Renal pelvis (tissue), 1 donor: ENCODE measurements at regions not wholly inside any gene's neighbourhood (a gene's known extent, or its start where the extent isn't known, plus 50 kb on each side); places are given as distances from the start of the nearest gene placed in this dataset.
"Not testable (repeated sequence)": the region's sequence is repeated elsewhere in the genome, so short reads cannot be mapped to it uniquely, and the experiment has no call there.

ENCODE experiments used
- DNase-seq: peaks from one replicate; pipeline ENCODE4 v3.0.0-alpha.2; 2013

DNA sequence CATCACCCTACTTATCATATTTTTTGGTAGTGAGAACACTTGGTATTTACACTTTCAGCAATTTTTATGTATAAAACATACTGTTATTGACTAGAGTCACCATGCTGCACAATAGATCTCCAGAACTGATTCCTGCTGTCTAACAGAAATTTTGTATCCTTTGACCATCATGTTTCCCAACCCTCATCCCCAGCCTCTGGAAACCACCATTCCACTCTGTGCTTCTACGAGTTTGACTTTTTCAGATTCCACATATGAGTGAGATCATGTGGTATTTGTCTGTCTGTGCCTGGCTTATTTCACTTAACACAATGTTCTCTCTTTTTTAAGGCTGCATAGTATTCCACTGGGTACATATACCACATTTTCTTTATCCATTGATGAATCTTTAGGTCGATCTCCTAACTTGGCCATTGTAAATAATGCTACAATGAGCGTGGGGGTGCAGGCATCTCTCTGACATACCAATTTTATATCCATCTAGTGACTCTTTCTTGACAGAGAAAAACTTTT, 115.9 kb upstream of the RUNX1 start:
- no peak for DNase-seq

DNA sequence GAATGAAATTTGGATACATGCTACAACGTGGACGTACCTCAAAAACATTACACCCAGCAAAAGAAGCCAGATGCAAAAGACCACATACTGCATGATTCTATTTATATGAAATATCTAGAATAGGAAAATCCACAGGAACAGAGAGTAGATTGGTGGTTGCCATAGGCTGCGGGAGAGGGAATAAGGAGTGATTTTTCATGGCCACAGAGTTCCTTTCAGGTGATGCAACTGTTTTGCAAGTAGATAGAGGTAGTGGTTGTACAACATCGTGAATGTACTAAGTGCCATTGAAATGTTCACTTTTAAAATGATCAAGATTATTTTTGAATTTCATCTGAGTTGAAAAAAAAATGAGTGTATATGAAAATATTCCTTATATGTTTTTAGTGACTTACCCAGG, 115.3 kb upstream of the RUNX1 start:
- DNase-seq: no peak

DNA sequence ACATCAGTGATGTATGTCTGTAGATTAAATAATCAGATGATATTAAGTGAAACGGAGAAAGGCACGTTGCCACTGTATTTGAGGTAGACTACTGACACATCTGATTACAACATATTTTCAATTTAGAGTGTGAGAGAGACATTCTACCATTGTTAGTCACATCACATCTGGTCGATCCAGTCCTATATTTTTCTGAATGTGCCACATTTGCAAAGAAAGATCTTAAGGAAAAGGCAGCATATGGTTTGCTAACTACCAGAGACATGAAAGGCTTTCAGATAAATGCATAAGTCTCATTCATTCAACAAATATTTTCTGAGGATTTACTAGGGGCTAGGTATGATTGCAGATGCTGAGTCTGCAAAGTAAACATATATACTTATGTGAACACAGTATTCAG, 114.3 kb upstream of the RUNX1 start:
- DNase-seq: no peak

DNA sequence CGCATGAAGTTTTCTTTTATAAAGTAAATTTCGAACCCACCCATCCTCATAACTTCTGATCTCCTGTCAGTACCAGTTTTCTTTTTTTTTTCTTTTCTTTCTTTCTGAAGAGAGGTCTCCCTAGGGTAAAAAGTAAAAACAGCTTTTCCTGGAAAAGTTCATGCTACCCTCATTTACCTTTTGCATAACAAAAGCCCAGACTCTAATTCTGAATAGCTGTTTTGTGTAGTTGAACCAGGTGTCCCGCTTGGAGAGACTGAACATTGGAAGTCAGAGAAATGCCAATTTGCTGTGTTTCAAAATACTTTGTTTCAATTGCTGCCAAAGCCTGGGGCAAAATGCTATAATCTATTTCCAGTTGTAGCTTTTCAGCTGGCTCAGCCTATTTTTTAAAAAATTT, 113.7 kb upstream of the RUNX1 start:
- no peak for DNase-seq

DNA sequence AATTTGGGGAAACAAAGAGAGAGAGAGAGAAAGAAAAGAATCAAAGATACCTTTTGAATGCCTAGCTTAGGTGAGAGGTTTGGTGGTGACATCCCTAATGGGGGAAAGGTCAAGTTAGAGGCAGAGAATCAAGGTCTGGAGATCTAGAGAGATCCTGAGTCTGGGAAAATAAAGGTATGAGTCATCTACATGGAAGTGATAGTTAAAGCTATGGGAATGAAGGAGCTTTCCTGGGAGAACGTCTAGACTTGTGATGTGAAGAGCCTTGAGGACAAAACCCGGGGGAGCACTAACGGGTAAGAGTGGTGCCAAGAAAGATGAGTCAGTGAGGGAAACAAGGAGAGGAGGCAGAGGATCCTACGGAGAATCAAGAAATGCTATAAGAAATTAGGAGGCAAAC, 110.8 kb upstream of the RUNX1 start:
- DNase-seq: no peak

DNA sequence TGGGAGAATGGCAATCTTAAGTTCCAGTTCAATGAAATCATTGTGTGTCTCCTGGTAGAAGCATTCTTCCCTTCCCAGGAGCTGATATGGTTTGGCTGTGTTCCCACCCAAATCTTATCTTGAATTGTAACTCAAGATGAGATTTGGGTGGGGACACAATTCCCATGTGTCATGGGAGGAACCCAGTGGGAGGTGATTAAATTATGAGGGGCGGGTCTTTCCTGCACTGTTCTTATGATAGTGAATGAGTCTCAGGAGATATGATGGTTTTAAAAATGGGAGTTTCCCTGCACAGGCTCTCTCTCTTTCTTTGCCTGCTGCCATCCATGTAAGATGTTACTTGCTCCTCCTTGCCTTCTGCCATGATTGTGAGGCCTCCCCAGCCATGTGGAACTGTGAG, 108.3 kb upstream of the RUNX1 start:
- DNase-seq: not testable (repeated sequence)

DNA sequence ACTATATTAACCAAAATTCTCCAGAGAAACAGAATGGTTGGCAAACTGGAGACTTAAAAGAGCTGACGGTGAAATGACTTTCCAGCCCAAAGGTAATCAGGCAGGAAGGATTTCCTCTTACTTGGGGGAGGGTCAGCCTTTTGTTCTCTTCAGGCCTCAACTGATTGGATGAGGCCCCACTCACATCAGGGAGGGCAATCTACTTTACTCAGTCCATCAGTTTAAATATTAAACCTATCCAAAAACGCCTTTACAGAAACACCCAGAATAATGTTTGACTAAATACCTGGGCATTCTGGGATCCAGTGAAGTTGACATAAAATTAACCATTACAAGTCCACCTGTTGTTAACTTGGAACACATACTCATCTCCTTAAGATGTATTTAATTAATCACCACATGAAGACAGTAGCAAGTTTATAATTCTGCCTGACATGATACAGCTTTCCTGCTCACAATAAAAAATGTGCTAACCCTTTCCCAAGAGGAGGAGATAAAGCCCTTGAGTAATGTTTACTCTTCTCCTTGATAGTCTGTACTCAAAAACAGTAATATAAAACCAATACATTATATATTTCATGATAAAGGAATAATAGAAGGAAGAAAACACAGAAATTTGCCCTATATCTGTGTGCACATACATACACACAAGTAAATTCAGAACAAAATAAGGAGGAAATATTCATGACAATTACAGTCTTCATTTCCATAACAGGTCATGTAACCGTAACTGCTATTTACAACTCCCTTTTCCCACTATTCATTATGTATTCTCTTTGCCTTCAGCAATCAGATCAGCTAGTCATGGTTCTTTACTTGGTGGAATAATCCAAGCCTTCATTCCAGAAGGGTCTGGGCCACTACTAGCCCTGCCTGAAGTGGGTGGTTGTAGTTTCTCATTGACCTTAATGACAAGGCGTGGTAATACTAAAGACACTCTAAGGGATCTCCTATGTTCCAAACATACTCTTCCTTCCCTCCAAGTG, 107.5 kb upstream of the RUNX1 start:
- DNase-seq: no peak

DNA sequence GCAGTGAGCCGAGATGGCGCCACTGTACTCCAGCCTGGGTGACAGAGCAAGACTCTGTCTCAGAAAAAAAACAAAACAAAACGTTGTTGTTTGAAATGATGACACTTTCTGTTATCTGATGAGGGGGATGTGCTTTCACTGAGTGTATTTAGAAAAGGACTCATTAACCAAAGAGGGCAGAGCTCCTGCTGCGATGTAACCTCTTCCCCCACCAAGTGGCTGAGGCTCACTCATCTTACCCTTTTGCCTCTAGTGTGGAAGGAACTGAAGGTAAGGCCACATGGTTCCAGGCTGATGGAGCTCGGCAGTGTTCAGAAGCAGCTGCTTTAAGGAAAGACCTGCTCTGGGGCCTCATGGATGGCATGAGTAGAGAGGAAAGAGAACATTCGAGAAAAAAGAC, 105.7 kb upstream of the RUNX1 start:
- DNase-seq: no peak

DNA sequence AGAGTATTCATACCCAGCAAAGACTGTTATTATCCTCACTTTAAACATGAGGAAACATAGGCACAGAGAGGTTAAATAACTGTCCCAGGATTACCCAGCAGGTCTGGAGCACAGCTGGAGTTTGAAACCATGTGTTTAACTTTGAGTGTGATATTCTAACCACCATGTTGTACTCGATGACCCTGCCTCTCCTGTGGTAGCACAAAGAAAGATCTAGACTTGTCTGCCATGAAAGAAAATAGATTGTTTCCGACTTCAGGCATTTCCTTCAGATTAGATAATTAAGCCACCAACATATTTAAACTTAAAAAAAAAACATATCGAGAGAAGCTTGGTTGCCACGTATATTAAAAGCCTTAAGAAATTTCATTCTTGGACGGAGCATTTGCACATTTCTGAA, 104.6 kb upstream of the RUNX1 start:
- DNase-seq: no peak

DNA sequence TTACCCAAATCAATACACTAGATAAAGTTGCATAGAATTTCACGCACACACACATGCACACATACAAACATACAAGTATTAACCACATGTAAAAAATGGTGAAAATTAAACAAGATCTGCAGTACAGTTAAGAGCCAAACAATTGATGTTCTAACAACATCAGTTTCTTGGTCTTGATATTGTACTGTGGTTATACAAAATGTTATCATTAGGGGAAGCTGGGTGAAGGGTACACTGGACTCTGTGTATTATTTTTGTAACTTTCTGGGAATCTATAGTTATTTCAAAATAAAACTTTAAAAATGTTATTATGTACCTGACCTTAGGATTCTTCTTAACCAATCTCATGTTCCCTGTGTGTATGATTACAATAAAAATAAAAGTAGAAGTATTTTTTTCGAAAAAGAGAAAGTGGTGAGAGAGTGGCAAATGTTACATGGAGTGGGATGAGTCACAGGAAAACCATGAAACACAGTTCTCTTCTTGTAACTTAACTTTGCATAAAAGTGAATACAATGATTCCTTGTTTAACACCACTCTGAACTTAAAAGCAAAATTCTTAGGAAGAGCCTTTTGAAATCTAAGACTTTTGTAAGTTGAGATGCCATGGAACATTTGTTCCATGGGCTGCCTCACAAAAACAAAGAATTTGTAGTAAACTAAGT, 101.6 kb upstream of the RUNX1 start:
- no peak for DNase-seq

DNA sequence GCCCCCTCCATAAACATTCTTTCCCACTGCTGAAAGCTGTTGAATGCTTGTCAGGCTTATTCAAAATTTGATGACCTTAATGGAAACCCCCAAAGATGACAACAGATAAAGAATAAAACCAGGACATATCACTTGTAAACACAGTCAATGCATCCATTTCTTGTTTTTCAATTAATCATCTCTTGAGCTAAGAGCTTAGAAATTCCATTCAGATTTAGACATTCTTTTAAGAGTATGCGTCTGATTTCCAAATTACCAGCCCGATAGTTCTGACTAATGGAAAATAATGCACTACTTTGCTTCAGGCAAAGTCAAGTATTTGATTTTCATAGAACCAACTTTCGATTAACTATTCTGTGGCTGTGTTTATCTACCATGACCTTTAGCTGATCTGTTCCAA, 100.6 kb upstream of the RUNX1 start:
- no peak for DNase-seq

DNA sequence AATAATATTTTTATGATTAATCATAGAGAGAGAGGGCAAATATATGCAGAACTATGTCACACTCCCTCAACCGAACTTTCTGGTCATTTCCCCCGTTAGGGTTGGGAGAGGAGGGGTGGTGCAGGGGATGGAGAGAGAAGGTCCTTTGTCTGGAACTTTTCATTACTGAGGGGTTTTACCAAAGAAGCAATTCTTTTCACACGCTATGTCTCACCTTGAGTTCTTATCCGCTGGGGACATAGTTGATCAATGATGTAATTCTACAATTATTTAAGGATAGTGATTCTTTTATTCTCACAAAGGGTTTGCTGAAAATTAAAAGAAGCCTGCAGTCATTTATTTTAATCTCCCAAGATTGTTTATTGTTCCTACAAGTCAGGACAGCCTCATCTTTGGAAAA, 98.3 kb upstream of the RUNX1 start:
- no peak for DNase-seq

DNA sequence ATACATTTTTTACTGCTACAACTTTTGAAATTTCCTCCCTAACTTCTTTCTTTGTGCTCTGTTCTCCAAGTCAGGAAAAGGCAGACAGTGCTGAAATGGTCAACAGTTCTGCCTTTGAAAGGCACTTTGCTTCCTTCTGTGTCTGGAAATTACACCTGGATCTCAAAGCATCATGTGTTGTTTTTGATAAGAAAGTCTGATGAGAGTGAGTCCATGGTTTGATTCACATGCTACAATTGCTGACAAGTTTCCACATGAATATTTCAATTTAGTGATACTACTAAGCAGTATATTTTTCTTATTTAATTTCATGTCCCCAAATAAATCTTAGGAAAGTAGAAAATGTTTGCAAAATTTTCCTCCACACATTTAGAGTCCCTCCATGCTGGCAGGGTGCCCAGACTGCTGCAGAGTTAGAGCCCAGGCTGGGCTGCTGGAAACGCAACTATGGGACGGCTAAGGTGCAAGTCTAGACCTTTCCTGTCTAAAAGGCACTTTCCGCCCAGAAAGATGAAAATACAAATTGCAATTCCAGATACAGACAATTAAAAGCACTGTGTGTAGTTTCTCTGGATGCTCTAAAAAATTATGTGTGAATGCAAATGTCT, 96.6 kb upstream of the RUNX1 start:
- DNase-seq: no peak

DNA sequence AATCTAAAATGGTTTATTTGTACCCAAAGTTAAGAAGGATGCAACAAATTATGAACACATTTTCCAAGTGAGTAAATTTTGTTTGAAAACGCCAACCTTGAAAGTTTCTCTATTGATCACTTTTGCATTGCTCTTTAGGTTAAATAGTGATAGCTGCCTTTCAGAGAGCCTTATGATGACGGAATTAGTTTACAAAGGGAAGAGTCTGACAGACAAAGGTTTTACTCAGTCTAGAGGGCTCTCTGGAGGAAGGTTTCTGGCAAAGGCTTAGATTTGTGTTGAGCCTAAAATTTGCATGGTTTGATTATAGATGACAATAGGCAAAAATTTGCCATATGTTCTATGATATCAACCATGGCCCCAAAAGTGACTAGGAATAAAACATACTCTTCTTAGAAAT, 95.9 kb upstream of the RUNX1 start:
- DNase-seq: no peak

DNA sequence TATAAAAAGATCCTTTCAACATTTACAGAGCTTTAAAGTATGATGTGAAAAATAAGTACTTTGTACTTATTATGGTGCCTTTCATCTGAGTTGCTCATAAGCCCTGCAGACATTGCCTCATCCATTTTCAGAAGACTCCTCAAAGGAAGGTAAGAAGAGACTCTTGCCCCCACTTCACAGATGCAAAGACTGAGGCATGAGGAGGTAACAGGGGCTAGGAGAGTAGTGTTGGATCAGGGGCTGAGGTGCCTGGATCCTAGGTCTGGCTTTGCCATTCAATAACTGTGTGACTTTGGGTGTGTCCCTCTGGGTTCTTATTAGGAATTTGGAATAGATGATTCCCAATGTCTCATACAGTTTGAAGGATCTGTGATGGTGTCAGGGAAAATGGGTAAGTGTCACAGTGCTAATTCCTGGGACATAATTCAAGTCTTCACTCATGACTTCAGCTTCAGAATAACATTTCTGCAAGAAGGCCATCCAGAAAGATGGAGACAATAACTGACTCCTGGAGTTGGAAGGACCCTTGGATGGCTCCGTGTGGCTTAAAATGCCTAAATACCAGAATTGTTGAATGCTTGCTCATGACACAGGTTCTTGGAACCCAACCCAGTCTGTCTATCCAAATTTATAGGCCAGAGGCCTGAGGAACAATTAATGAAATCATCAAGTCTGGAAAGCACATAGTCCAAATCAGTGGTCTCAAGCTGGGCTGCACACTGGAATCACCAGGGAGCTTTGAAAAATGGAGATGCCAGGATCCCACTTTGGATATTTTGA, 93.1 kb upstream of the RUNX1 start:
- DNase-seq: no peak

DNA sequence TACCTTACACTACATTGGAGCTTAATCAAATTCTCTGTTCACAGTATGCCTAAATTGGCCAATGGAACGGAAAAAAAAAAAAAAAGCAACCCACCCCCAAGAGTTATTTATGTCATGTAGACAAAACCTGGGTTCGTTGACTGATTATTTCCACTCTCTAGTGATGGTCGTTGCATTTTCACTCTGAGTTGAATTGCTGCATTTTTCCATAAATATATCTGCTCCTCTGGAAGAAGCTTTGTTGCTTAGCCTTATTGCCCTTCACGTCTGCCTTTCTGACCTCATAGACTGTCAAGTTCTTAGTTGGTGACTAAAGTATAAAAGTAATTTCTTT, 90.2 kb upstream of the RUNX1 start:
- DNase-seq: no peak

DNA sequence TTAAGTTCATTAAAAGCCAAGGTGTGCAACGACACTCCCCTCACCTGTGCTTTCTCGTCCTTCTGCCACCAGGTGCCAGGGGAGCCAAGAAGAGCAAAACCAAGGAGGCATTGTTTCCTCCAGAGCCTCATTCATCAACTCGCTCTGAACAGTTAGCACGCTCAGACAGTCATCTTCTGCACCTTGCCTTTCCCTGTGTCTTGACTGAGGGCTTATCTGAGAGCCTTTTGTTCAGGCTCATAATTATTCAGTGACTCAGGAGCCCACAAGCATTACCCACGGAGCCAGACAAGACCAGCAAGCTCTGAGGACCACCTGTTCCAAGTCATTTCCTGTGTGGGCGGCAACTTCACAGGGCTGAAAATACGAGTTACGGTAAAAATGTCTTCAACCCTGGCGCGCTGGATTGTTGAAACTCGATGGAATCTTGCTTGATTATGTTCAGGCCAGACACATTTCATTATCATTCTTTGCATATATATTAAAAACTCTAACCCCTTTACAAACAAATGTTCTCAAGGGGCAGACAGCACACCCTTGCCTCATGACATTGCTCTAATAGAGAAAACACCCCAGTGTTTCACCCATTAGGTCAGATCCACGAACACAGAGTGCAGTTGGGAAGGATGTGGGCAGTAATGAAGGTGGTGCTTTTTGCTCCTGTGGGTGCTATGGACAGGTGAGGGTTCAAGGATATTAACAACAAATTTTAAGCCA, 89.7 kb upstream of the RUNX1 start:
- DNase-seq: no peak

DNA sequence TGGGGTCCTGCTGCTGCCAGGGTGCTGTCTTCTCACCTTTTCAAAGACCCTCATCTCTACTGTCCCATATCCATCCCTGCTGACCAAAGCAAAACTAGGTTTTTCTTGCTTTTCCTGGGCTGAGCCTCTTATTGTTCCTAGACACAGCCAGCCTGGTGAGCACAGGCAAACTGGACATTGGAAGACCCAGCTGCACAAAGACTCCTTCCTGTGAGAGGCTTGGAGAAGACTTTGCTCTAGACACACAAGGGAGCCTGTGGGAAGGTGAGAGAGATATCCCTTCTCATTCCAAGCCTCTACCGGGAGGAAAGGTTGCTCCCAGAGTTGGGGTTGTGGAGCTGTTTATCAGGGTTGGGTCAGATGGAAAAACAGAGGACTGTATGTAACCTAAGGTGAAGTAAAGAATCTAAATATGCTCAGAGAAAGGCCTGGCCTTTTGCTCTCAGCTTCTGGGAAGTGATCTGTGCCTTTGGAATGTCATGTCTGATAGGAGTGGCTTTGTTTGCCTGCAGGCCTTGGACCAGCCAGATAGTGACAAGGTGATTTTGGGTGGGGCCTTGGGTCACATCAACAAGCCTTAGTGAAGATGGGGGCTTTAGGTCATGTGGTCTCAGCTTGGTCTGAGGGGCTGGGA, 87.6 kb upstream of the RUNX1 start:
- DNase-seq: no peak

DNA sequence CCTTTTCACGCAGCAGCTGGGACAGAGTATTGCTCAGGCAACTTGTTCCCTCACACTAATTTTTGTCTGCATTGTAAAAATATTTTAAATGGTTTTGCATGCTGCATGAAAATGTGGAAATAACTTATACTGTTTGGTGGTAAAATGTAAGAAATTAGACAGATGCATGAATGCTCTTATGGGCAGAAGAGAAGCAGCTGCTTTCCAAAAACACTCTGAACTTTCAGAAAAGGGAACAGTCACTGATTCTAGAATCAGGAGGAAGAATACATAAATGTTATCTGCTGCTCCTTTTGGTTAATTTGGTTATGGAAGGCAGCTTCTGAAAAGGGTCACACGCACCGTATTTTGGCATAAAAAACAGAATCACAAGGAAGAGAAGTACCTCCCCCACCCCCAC, 87.0 kb upstream of the RUNX1 start:
- DNase-seq: no peak

DNA sequence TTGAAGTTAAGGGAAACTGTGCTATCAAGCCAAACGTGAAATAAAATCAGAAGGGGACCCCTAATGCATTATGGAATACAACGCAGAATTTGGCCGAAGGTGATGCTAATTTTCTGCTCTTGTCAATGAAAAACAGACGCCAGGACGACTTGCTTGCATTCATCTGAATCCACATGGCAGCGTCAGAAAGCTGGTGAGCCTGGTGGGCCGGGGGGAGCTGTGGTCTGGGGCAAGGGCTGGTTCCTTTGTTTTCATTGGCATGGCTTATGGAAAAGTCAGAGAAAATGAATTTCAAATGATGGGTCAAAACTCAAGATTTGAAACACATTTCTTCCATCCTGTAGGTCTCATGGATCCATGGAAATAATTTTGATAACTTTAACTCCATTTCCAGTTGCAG, 86.4 kb upstream of the RUNX1 start:
- DNase-seq: no peak

DNA sequence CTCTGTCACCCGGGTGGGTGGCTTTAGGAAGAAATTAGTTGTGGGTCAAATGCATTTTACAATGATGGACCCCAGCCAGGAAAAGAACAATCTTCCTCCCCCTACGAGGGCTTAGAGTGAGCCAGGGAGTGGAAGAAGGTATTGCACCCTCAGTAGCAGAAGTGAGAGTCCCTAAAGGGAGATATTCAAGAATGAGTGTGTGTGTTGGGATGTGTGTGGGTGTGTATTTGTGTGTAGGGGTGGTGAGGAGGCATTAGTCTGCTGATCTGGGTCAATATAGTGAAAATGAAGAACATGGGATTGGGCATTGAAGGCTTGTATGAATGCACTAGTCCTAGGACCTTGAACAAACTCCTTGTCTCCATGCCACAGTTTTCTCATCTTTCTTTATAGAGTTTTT, 85.2 kb upstream of the RUNX1 start:
- no peak for DNase-seq
